IMR-90 (cell line): ENCODE measurements at regions not wholly inside any gene's neighbourhood (a gene's known extent, or its start where the extent isn't known, plus 50 kb on each side); places are given as distances from the start of the nearest gene placed in this dataset.

ENCODE experiments used
- ATAC-seq: fragments of 200-7000 bp; cut with Tn5 transposase; 2 replicates; pipeline ENCODE4 v1.9.1; 2020; ENCODE audit warnings: low read depth, mild to moderate bottlenecking, moderate library complexity
- BruUV-seq: library from RNA; stranded (reverse); fragments of 400-500 nt; replicated peaks from 2 replicates; lab custom pipeline; 2021; lab: Mats Ljungman, UMichigan
- CTCF ChIA-PET: fragments of 300-600 bp; formaldehyde crosslinking; extraction: SDS; loops from one replicate; lab custom pipeline; 2021; ENCODE audit warnings: antibody characterized with exemption; lab: Yijun Ruan, JAX
- POLR2A ChIA-PET: fragments of 300-600 bp; sonication (Branson Sonifier 250); formaldehyde crosslinking; loops from one replicate; lab custom pipeline; 2022; ENCODE audit warnings: antibody characterized with exemption; ENCODE audit not compliant: unreplicated experiment; lab: Charles Lee
- DNase-seq: peaks from one replicate; pipeline ENCODE4 v3.0.0; 2013
- H2AFZ ChIP-seq: replicated peaks from 2 replicates; pipeline ENCODE3; 2013; ENCODE audit warnings: low read length, mild to moderate bottlenecking; ENCODE audit not compliant: poor library complexity
- H2AK5ac ChIP-seq: 2 replicates; pipeline ENCODE4 v1.6.1; 2013; ENCODE audit warnings: low read depth, low read length, inconsistent platforms
- H2AK9ac ChIP-seq: replicated peaks from 2 replicates; pipeline ENCODE3; 2013; ENCODE audit warnings: mild to moderate bottlenecking, low read depth, low read length, moderate library complexity; ENCODE audit not compliant: poor library complexity
- H2BK120ac ChIP-seq: 2 replicates; pipeline ENCODE4 v1.6.1; 2013; ENCODE audit warnings: low read depth, low read length, inconsistent platforms
- H2BK15ac ChIP-seq: 3 replicates; pipeline ENCODE4 v1.6.1; 2013; ENCODE audit warnings: low read depth, low read length, inconsistent platforms
- H2BK20ac ChIP-seq: 2 replicates; pipeline ENCODE4 v1.6.1; 2013; ENCODE audit warnings: low read depth, mild to moderate bottlenecking, inconsistent platforms, low read length, moderate library complexity
- H2BK5ac ChIP-seq: 2 replicates; pipeline ENCODE4 v1.6.1; 2013; ENCODE audit warnings: mild to moderate bottlenecking, low read depth, low read length, inconsistent platforms; ENCODE audit not compliant: poor library complexity, severe bottlenecking
- H3K14ac ChIP-seq: replicated peaks from 2 replicates; pipeline ENCODE4 v1.6.1; 2013; ENCODE audit warnings: low read depth, low read length, inconsistent platforms
- H3K18ac ChIP-seq: 2 replicates; pipeline ENCODE4 v1.6.1; 2013; ENCODE audit warnings: low read depth, low read length, control low read depth
- H3K23ac ChIP-seq: 2 replicates; pipeline ENCODE4 v1.6.1; 2013; ENCODE audit warnings: low read depth, low read length, inconsistent platforms
- H3K27ac ChIP-seq: 2 replicates; pipeline ENCODE4 v1.5.1; 2013; ENCODE audit warnings: mild to moderate bottlenecking, control low read depth, low read length; ENCODE audit not compliant: insufficient read depth
- H3K27me3 ChIP-seq: 2 replicates; pipeline ENCODE4 v1.6.1; 2013; ENCODE audit warnings: low read length; ENCODE audit not compliant: control insufficient read depth, insufficient read depth
- H3K36me3 ChIP-seq: 2 replicates; pipeline ENCODE4 v1.6.1; 2013; ENCODE audit warnings: low read length, mixed read lengths; ENCODE audit not compliant: control insufficient read depth, insufficient read depth
- H3K4ac ChIP-seq: 2 replicates; pipeline ENCODE4 v1.6.1; 2013; ENCODE audit warnings: low read depth, low read length, inconsistent platforms
- H3K4me1 ChIP-seq: 2 replicates; pipeline ENCODE4 v1.6.1; 2013; ENCODE audit warnings: low read length, mixed read lengths; ENCODE audit not compliant: control insufficient read depth, insufficient read depth
- H3K4me2 ChIP-seq: 2 replicates; pipeline ENCODE4 v1.6.1; 2013; ENCODE audit warnings: low read depth, mild to moderate bottlenecking, control low read depth, low read length, moderate library complexity
- H3K4me3 ChIP-seq: 2 replicates; pipeline ENCODE4 v1.5.1; 2013; ENCODE audit warnings: low read depth, mild to moderate bottlenecking, control low read depth, low read length, moderate library complexity; ENCODE audit not compliant: insufficient read depth
- H3K56ac ChIP-seq: 2 replicates; pipeline ENCODE4 v1.6.1; 2013; ENCODE audit warnings: low read length, inconsistent platforms; ENCODE audit not compliant: insufficient read depth; ENCODE audit errors: extremely low read depth
- H3K79me1 ChIP-seq, 2 experiments: 2 replicates each; pipeline ENCODE4 v1.6.1; 2013; ENCODE audit warnings: low read length in 2 of 2, inconsistent platforms in 1 of 2, low read depth in 1 of 2
- H3K9ac ChIP-seq: 2 replicates; pipeline ENCODE4 v1.6.1; 2013; ENCODE audit warnings: low read depth, low read length, control low read depth
- H3K9me1 ChIP-seq: 2 replicates; pipeline ENCODE4 v1.6.1; 2013; ENCODE audit warnings: low read length, inconsistent platforms; ENCODE audit not compliant: insufficient read depth
- H3K9me3 ChIP-seq: 2 replicates; pipeline ENCODE4 v1.6.1; 2013; ENCODE audit warnings: low read length; ENCODE audit not compliant: control insufficient read depth, insufficient read depth
- H4K20me1 ChIP-seq: 2 replicates; pipeline ENCODE4 v1.6.1; 2013; ENCODE audit warnings: low read length, inconsistent platforms; ENCODE audit not compliant: insufficient read depth
- H4K5ac ChIP-seq: 2 replicates; pipeline ENCODE4 v1.6.1; 2013; ENCODE audit warnings: mild to moderate bottlenecking, low read depth, low read length, control low read depth
- H4K8ac ChIP-seq, 2 experiments: 2 replicates each; pipeline ENCODE4 v1.6.1; 2013; ENCODE audit warnings: low read depth in 2 of 2, low read length in 2 of 2, control low read depth in 1 of 2, inconsistent platforms in 1 of 2
- H4K91ac ChIP-seq: 2 replicates; pipeline ENCODE4 v1.6.1; 2013; ENCODE audit warnings: low read depth, low read length, inconsistent platforms; ENCODE audit not compliant: insufficient read depth
- WGBS, 2 experiments: methylation state at CpG; one replicate each; pipeline versions ENCODE4 v1.1.5 to v1.1.7; 2013; ENCODE audit warnings: missing lambda C conversion rate in 2 of 2; ENCODE audit not compliant: insufficient read length in 1 of 2; ENCODE audit errors: extremely low coverage in 2 of 2; 5-methylcytosine and 5-hydroxymethylcytosine counted together
- dilution Hi-C: fragments of 300-500 bp; cut with HindIII; formaldehyde crosslinking; loops from one replicate; pipeline ENCODE4 v1.14.3; 2018; ENCODE audit warnings: low sequenced_read_pairs; ENCODE audit not compliant: unreplicated experiment
- in situ Hi-C: fragments of 300-500 bp; cut with MboI; formaldehyde crosslinking; loops from 3 replicates; pipeline ENCODE4 v1.14.3; 2019; ENCODE audit warnings: low sequenced_read_pairs, inconsistent platforms, mixed read lengths
- intact Hi-C: fragments of 100-400 bp; cut with micrococcal nuclease; formaldehyde crosslinking; loops from 2 replicates; pipeline ENCODE4 v1.10.0; 2022
- TF ChIP-seq, protein P1 (sequence below): fragments of 150-350 bp; IDR thresholded peaks from 2 replicates; pipeline ENCODE4 v1.6.1; 2016; ENCODE audit warnings: low read depth, mild to moderate bottlenecking, low read length, moderate library complexity, borderline replicate concordance

DNA sequence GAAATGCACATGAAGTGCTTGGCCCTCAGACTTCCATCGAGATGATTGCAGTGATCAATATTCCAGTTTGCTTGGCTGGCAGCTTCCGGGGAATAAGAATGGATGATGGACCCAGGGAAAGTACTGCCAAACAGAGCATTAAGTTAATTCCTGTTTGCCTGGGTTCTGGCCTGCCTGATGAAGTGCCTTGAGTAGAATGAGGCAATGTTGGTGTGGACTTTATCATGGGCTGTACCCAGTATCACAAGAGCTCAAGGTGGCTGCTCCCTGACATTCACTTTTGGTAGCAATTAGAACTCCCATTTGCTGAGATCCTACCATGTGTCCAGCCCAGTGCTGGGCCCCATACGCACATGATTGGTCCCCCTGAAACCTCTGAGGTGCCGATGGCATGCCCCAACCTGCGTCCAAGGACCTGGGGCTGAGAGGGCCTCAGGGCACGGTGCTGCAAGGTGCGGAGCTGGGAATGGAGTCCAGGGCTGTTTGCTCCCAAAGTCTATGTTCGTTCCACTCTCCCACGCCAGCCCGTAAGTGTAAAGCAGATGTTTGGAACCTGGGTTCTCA is 80.7 kb downstream of the SLC25A47 start:
- Histone ChIP-seq H4K20me1 (peaks cover 10% of the 10 kb centered on the region; the same call in 1 of the 2 replicates), H3K79me1 (peaks cover 3 to 35% of the 10 kb centered on the region in 2 experiments; a peak in 3 of 4 replicates), H2AK5ac (no peak overlapping the region), H3K9ac (no peak overlapping the region), H4K8ac (no peak overlapping the region), H3K14ac (no peak overlapping the region), H3K9me1 (peaks cover 8% of the 10 kb centered on the region; the same call in 1 of the 2 replicates), H2BK120ac (no peak overlapping the region), H3K23ac (no peak overlapping the region), H3K4ac (no peak overlapping the region), H3K4me3 (no peak overlapping the region), H2BK15ac (no peak overlapping the region), H4K91ac (no peak overlapping the region), H3K4me1 (peaks cover 8% of the 10 kb centered on the region), H3K56ac (no peak overlapping the region), H3K4me2 (no peak overlapping the region), H2BK5ac (no peak overlapping the region), H3K27ac (no peak overlapping the region), H3K9me3 (no peaks in the 10 kb centered on the region), H2AK9ac (no peak overlapping the region), H4K5ac (no peak overlapping the region), H3K36me3 (no peaks in the 10 kb centered on the region), H3K27me3 (no peaks in the 10 kb centered on the region), H2AFZ (no peak overlapping the region), H3K18ac (no peak overlapping the region), H2BK20ac (no peak overlapping the region)
- BruUV-seq, result no TSS peak
- ChIA-PET POLR2A (no interaction called here), CTCF (no interaction called here)
- 97% methylated on average over 6 of the region's 10 CpGs; no CpG with 5 or more reads in 1 of the 2 experiments for WGBS, 2 experiments
- no peak for ATAC-seq
- DNase-seq, result no peak
- TF ChIP-seq, protein P1, sequence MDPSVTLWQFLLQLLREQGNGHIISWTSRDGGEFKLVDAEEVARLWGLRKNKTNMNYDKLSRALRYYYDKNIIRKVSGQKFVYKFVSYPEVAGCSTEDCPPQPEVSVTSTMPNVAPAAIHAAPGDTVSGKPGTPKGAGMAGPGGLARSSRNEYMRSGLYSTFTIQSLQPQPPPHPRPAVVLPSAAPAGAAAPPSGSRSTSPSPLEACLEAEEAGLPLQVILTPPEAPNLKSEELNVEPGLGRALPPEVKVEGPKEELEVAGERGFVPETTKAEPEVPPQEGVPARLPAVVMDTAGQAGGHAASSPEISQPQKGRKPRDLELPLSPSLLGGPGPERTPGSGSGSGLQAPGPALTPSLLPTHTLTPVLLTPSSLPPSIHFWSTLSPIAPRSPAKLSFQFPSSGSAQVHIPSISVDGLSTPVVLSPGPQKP, result no peak
- in situ Hi-C loops, result loop anchor here (10.0 to 25.0 kb wide), 2 partner anchors 431 to 833 kb away; no protein-coding TSS in a partner anchor
- dilution Hi-C loops, result no loop called here
- intact Hi-C loops, result no loop called here
